H9 (cell line): ENCODE measurements at regions not wholly inside any gene's neighbourhood (a gene's known extent, or its start where the extent isn't known, plus 50 kb on each side); places are given as distances from the start of the nearest gene placed in this dataset.

Experiments
- DNase-seq: peaks from one replicate; pipeline ENCODE4 v3.0.0-alpha.2; 2017
- H2AFZ ChIP-seq: one replicate; pipeline ENCODE4 v1.6.1; 2013; ENCODE audit warnings: mild to moderate bottlenecking, low read length, control low read depth, moderate library complexity
- H2AK5ac ChIP-seq: 2 replicates; pipeline ENCODE4 v1.6.1; 2013; ENCODE audit warnings: low read length, control low read depth, mixed read lengths; ENCODE audit not compliant: insufficient read length
- H2BK120ac ChIP-seq: one replicate; pipeline ENCODE4 v1.6.1; 2013; ENCODE audit warnings: low read depth, mild to moderate bottlenecking, low read length, control low read depth, inconsistent platforms; ENCODE audit not compliant: poor library complexity, severe bottlenecking
- H2BK12ac ChIP-seq: 2 replicates; pipeline ENCODE4 v1.6.1; 2013; ENCODE audit warnings: low read length, control low read depth, mixed read lengths, low read depth; ENCODE audit not compliant: insufficient read length
- H2BK15ac ChIP-seq: 2 replicates; pipeline ENCODE4 v1.6.1; 2013; ENCODE audit warnings: low read depth, low read length, control low read depth
- H2BK20ac ChIP-seq: one replicate; pipeline ENCODE4 v1.6.1; 2013; ENCODE audit warnings: low read depth, mild to moderate bottlenecking, low read length, control low read depth, inconsistent platforms; ENCODE audit not compliant: poor library complexity, severe bottlenecking
- H2BK5ac ChIP-seq: 2 replicates; pipeline ENCODE4 v1.6.1; 2013; ENCODE audit warnings: low read length, control low read depth, mixed read lengths; ENCODE audit not compliant: insufficient read length
- H3K14ac ChIP-seq: 2 replicates; pipeline ENCODE4 v1.6.1; 2013; ENCODE audit warnings: low read length, control low read depth; ENCODE audit not compliant: insufficient read depth
- H3K18ac ChIP-seq: 2 replicates; pipeline ENCODE4 v1.6.1; 2013; ENCODE audit warnings: low read depth, mild to moderate bottlenecking, mixed read lengths, low read length, control low read depth; ENCODE audit not compliant: insufficient read length
- H3K23ac ChIP-seq: 2 replicates; pipeline ENCODE4 v1.6.1; 2013; ENCODE audit warnings: low read length, control low read depth, mixed read lengths, low read depth; ENCODE audit not compliant: insufficient read length
- H3K23me2 ChIP-seq: 2 replicates; pipeline ENCODE4 v1.6.1; 2013; ENCODE audit warnings: low read depth, mild to moderate bottlenecking, mixed read lengths, low read length, control low read depth; ENCODE audit not compliant: insufficient read length, poor library complexity, severe bottlenecking
- H3K27ac ChIP-seq: 2 replicates; pipeline ENCODE4 v1.5.1; 2013; ENCODE audit warnings: low read length, control low read depth, mixed read lengths, low read depth; ENCODE audit not compliant: insufficient read length
- H3K27me3 ChIP-seq: 2 replicates; pipeline ENCODE4 v1.6.1; 2013; ENCODE audit warnings: low read length, control low read depth, inconsistent platforms; ENCODE audit not compliant: insufficient read depth
- H3K4ac ChIP-seq: 2 replicates; pipeline ENCODE4 v1.6.1; 2013; ENCODE audit warnings: low read depth, mild to moderate bottlenecking, control low read depth, inconsistent platforms, low read length, moderate library complexity
- H3K4me1 ChIP-seq: 2 replicates; pipeline ENCODE4 v1.6.1; 2013; ENCODE audit warnings: low read length, control low read depth, inconsistent platforms; ENCODE audit not compliant: insufficient read depth
- H3K4me2 ChIP-seq: 2 replicates; pipeline ENCODE4 v1.6.1; 2013; ENCODE audit warnings: low read length, control low read depth, mixed read lengths; ENCODE audit not compliant: insufficient read length, insufficient read depth
- H3K56ac ChIP-seq: 2 replicates; pipeline ENCODE4 v1.6.1; 2013; ENCODE audit warnings: low read depth, mild to moderate bottlenecking, mixed read lengths, low read length, control low read depth; ENCODE audit not compliant: insufficient read length
- H3K79me1 ChIP-seq: 2 replicates; pipeline ENCODE4 v1.6.1; 2013; ENCODE audit warnings: low read depth, mild to moderate bottlenecking, moderate library complexity, low read length, control low read depth, inconsistent platforms; ENCODE audit not compliant: insufficient read depth, poor library complexity, severe bottlenecking
- H3K79me2 ChIP-seq: 2 replicates; pipeline ENCODE4 v1.6.1; 2013; ENCODE audit warnings: low read length, control low read depth, inconsistent platforms; ENCODE audit not compliant: insufficient read depth
- H3K9ac ChIP-seq: 2 replicates; pipeline ENCODE4 v1.6.1; 2013; ENCODE audit warnings: low read length, control low read depth, mixed read lengths; ENCODE audit not compliant: insufficient read length; ENCODE audit errors: extremely low read depth
- H3K9me3 ChIP-seq: one replicate; pipeline ENCODE4 v1.6.1; 2013; ENCODE audit warnings: low read depth, low read length, inconsistent platforms; ENCODE audit not compliant: control insufficient read depth
- H3T11ph ChIP-seq: one replicate; pipeline ENCODE4 v1.6.1; 2013; ENCODE audit warnings: mild to moderate bottlenecking, low read length, control low read depth, inconsistent platforms
- H4K20me1 ChIP-seq: one replicate; pipeline ENCODE4 v1.6.1; 2013; ENCODE audit not compliant: control insufficient read depth, insufficient read length, insufficient read depth
- H4K5ac ChIP-seq: 2 replicates; pipeline ENCODE4 v1.6.1; 2013; ENCODE audit warnings: low read depth, mild to moderate bottlenecking, mixed read lengths, low read length, control low read depth; ENCODE audit not compliant: insufficient read length
- H4K8ac ChIP-seq: replicated peaks from 2 replicates; pipeline ENCODE4 v1.6.1; 2013; ENCODE audit warnings: low read length, control low read depth, mixed read lengths, low read depth; ENCODE audit not compliant: insufficient read length
- H4K91ac ChIP-seq: 2 replicates; pipeline ENCODE4 v1.6.1; 2013; ENCODE audit warnings: low read depth, mild to moderate bottlenecking, moderate library complexity, mixed read lengths, low read length, control low read depth; ENCODE audit not compliant: insufficient read length
- H3K27ac Mint-ChIP-seq, 3 experiments: 2 replicates in 2 of 3; 3 replicates in 1 of 3; pipeline ENCODE4 v1.8.0; 2020 to 2021; ENCODE audit warnings: mixed read lengths in 3 of 3, mild to moderate bottlenecking in 1 of 3, moderate library complexity in 1 of 3
- H3K27me3 Mint-ChIP-seq: 2 replicates; pipeline ENCODE4 v1.8.0; 2021; ENCODE audit warnings: low read depth, mild to moderate bottlenecking, moderate library complexity, mixed read lengths
- H3K36me3 Mint-ChIP-seq, 3 experiments: 2 replicates in 2 of 3; 3 replicates in 1 of 3; pipeline ENCODE4 v1.8.0; 2020 to 2021; ENCODE audit warnings: low read depth in 3 of 3, mixed read lengths in 3 of 3; ENCODE audit not compliant: insufficient read depth in 1 of 3
- H3K4me1 Mint-ChIP-seq, 2 experiments: 2 replicates each; pipeline ENCODE4 v1.8.0; 2020; ENCODE audit warnings: mixed read lengths in 2 of 2
- H3K4me3 Mint-ChIP-seq, 2 experiments: 2 replicates in 1 of 2; 3 replicates in 1 of 2; pipeline ENCODE4 v1.8.0; 2020 to 2021; ENCODE audit warnings: mild to moderate bottlenecking in 2 of 2, mixed read lengths in 2 of 2, moderate library complexity in 1 of 2
- H3K9me3 Mint-ChIP-seq, 2 experiments: 2 replicates in 1 of 2; 3 replicates in 1 of 2; pipeline ENCODE4 v1.8.0; 2020; ENCODE audit warnings: mild to moderate bottlenecking in 2 of 2, mixed read lengths in 2 of 2, moderate library complexity in 1 of 2
- WGBS: extraction: QIAGEN DNeasy Blood & Tissue Kit; methylation state at CpG from one replicate; pipeline ENCODE4 v1.1.7; 2013; ENCODE audit warnings: missing lambda C conversion rate, low lambda C conversion rate, mixed read lengths; ENCODE audit not compliant: insufficient read length; ENCODE audit errors: extremely low coverage; 5-methylcytosine and 5-hydroxymethylcytosine counted together
- TF ChIP-seq, protein P1 (sequence below): fragments of 200-600 bp; sonication (generic); conservative IDR thresholded peaks from 3 replicates; pipeline ENCODE4 v1.8.0; 2021; ENCODE audit warnings: antibody characterized with exemption, mild to moderate bottlenecking

GRCh38 chr16:65624229-65624628, 502.4 kb upstream of the CDH11 start:
- Histone ChIP-seq H3K4me1 (no peaks in the 10 kb centered on the region), H2BK20ac (no peak overlapping the region), H3K79me2 (no peaks in the 10 kb centered on the region), H2AFZ (no peak overlapping the region), H3K23ac (no peak overlapping the region), H3K9ac (no peak overlapping the region), H3T11ph (no peak overlapping the region), H3K9me3 (no peaks in the 10 kb centered on the region), H2BK5ac (no peak overlapping the region), H4K8ac (no peak overlapping the region), H3K4me2 (no peak overlapping the region), H2AK5ac (no peak overlapping the region), H2BK12ac (no peak overlapping the region), H3K56ac (no peak overlapping the region), H2BK15ac (no peak overlapping the region), H3K23me2 (no peaks in the 10 kb centered on the region), H4K20me1 (no peaks in the 10 kb centered on the region), H4K91ac (no peak overlapping the region), H3K27ac (no peak overlapping the region), H3K14ac (no peak overlapping the region), H4K5ac (no peak overlapping the region), H3K79me1 (no peaks in the 10 kb centered on the region), H3K18ac (no peak overlapping the region), H3K27me3 (no peaks in the 10 kb centered on the region), H2BK120ac (no peak overlapping the region), H3K4ac (no peak overlapping the region)
- peaks cover 12% of the 10 kb centered on the region for H3K27me3 Mint-ChIP-seq
- no peak overlapping the region for H3K27ac Mint-ChIP-seq
- DNase-seq, result no peak
- no peaks in the 10 kb centered on the region for H3K9me3 Mint-ChIP-seq
- H3K4me1 Mint-ChIP-seq, result peaks cover 0 to 4% of the 10 kb centered on the region in 2 experiments; a peak in 1 of 4 replicates
- H3K36me3 Mint-ChIP-seq, result no peaks in the 10 kb centered on the region
- H3K4me3 Mint-ChIP-seq, result no peak overlapping the region
- no CpG with 5 or more reads among the region's 2 CpGs for WGBS
- TF ChIP-seq, protein P1, sequence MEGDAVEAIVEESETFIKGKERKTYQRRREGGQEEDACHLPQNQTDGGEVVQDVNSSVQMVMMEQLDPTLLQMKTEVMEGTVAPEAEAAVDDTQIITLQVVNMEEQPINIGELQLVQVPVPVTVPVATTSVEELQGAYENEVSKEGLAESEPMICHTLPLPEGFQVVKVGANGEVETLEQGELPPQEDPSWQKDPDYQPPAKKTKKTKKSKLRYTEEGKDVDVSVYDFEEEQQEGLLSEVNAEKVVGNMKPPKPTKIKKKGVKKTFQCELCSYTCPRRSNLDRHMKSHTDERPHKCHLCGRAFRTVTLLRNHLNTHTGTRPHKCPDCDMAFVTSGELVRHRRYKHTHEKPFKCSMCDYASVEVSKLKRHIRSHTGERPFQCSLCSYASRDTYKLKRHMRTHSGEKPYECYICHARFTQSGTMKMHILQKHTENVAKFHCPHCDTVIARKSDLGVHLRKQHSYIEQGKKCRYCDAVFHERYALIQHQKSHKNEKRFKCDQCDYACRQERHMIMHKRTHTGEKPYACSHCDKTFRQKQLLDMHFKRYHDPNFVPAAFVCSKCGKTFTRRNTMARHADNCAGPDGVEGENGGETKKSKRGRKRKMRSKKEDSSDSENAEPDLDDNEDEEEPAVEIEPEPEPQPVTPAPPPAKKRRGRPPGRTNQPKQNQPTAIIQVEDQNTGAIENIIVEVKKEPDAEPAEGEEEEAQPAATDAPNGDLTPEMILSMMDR, result no peak
